GM12878 (cell line): ENCODE measurements at regions not wholly inside any gene's neighbourhood (a gene's known extent, or its start where the extent isn't known, plus 50 kb on each side); places are given as distances from the start of the nearest gene placed in this dataset.

Source experiments
- ATAC-seq: fragments of 200-7000 bp; cut with Tn5 transposase; 3 replicates; pipeline ENCODE4 v1.9.1; 2020; ENCODE audit warnings: mild to moderate bottlenecking, moderate library complexity
- BruUV-seq: library from RNA; stranded (reverse); fragments of 400-500 nt; replicated peaks from 2 replicates; lab custom pipeline; 2021; lab: Mats Ljungman, UMichigan
- CTCF ChIA-PET: fragments of 300-600 bp; sonication (Branson Sonifier 250); formaldehyde crosslinking; extraction: SDS; loops from one replicate; lab custom pipeline; 2021; ENCODE audit warnings: inconsistent platforms; lab: Yijun Ruan, JAX
- POLR2A ChIA-PET: fragments of 350-600 bp; formaldehyde crosslinking; extraction: SDS; loops from one replicate; lab custom pipeline; 2021; ENCODE audit warnings: inconsistent platforms; lab: Charles Lee
- RAD21 ChIA-PET: fragments of 300-600 bp; sonication (Branson Sonifier 250); formaldehyde crosslinking; loops from one replicate; lab custom pipeline; 2023; ENCODE audit warnings: antibody characterized with exemption; ENCODE audit not compliant: unreplicated experiment; lab: Charles Lee
- SMC1A ChIA-PET: fragments of 300-600 bp; sonication (Branson Sonifier 250); formaldehyde crosslinking; loops from one replicate; lab custom pipeline; 2023; ENCODE audit not compliant: unreplicated experiment, uncharacterized antibody; lab: Charles Lee
- DNase-seq: peaks from one replicate; pipeline ENCODE4 v3.0.0-alpha.2; 2011; ENCODE audit warnings: low read depth, low spot score
- FAIRE-seq: peaks from 3 replicates; lab custom pipeline; 2011; peaks lifted over from hg19 to GRCh38; lab: Jason Lieb, UNC
- H2AFZ ChIP-seq: 2 replicates; pipeline ENCODE4 v1.6.0; 2011; ENCODE audit warnings: low read depth, low read length, control low read depth; ENCODE audit not compliant: control insufficient read depth
- H3K27ac ChIP-seq: 2 replicates; pipeline ENCODE4 v1.5.1; 2011; ENCODE audit warnings: control low read depth; ENCODE audit not compliant: control insufficient read depth, insufficient read depth
- H3K27me3 ChIP-seq, 2 experiments: replicated peaks in 1 of 2; 2 replicates each; pipeline versions ENCODE4 v1.6.0 to v1.6.1; 2011; ENCODE audit warnings: low read length in 1 of 2; ENCODE audit not compliant: control insufficient read depth in 2 of 2, insufficient read depth in 2 of 2
- H3K36me3 ChIP-seq, 2 experiments: 2 replicates each; pipeline ENCODE4 v1.5.1; 2011; ENCODE audit warnings: low read length in 1 of 2; ENCODE audit not compliant: control insufficient read depth in 2 of 2, insufficient read depth in 2 of 2
- H3K4me1 ChIP-seq: 2 replicates; pipeline ENCODE4 v1.6.1; 2011; ENCODE audit warnings: mild to moderate bottlenecking, low read length, moderate library complexity, mixed read lengths; ENCODE audit not compliant: control insufficient read depth, insufficient read depth
- H3K4me2 ChIP-seq: 2 replicates; pipeline ENCODE4 v1.6.0; 2011; ENCODE audit warnings: control low read depth; ENCODE audit not compliant: control insufficient read depth, insufficient read depth
- H3K4me3 ChIP-seq: fragments of 200-600 bp; sonication (generic); 2 replicates; pipeline ENCODE4 v1.5.1; 2016
- H3K79me2 ChIP-seq: 2 replicates; pipeline ENCODE4 v1.6.0; 2011; ENCODE audit warnings: low read length; ENCODE audit not compliant: control insufficient read depth, insufficient read depth
- H3K9ac ChIP-seq: 2 replicates; pipeline ENCODE4 v1.8.0; 2011; ENCODE audit warnings: low read length, control low read depth, mixed read lengths; ENCODE audit not compliant: control insufficient read depth, insufficient read depth
- H3K9me3 ChIP-seq: replicated peaks from 3 replicates; pipeline ENCODE4 v1.5.1; 2011; ENCODE audit warnings: mild to moderate bottlenecking, low read length; ENCODE audit not compliant: control insufficient read depth, insufficient read depth
- H4K20me1 ChIP-seq: 2 replicates; pipeline ENCODE4 v1.6.0; 2011; ENCODE audit not compliant: control insufficient read depth, insufficient read depth
- ATF3 ChIP-seq: IDR thresholded peaks from 2 replicates; pipeline ENCODE4 v1.6.1; 2011; ENCODE audit warnings: low read depth, mild to moderate bottlenecking, low read length, moderate library complexity, borderline replicate concordance; ENCODE audit errors: extremely low read depth
- ELK1 ChIP-seq: IDR thresholded peaks from 2 replicates; pipeline ENCODE4 v1.6.1; 2012; ENCODE audit warnings: low read depth, low read length, improper control_type of control experiment
- MEF2B ChIP-seq: fragments of 450-650 bp; IDR thresholded peaks from 2 replicates; pipeline ENCODE4 v1.6.1; 2018; ENCODE audit warnings: mild to moderate bottlenecking, moderate library complexity; ENCODE audit not compliant: partially characterized antibody, poor library complexity, severe bottlenecking
- NR2C2 ChIP-seq: IDR thresholded peaks from 2 replicates; pipeline ENCODE4 v1.6.1; 2011; ENCODE audit warnings: borderline replicate concordance, low read depth; ENCODE audit not compliant: control insufficient read depth, insufficient read length
- SPI1 ChIP-seq: IDR thresholded peaks from 2 replicates; pipeline ENCODE4 v1.6.1; 2011; ENCODE audit warnings: low read depth, mild to moderate bottlenecking, low read length, moderate library complexity, borderline replicate concordance; ENCODE audit not compliant: insufficient read depth
- TARDBP ChIP-seq: IDR thresholded peaks from 2 replicates; pipeline ENCODE4 v1.6.1; 2016; ENCODE audit warnings: borderline replicate concordance
- WGBS: methylation state at CpG from one replicate; pipeline ENCODE4 v1.1.6; 2016; ENCODE audit warnings: low lambda C conversion rate; ENCODE audit not compliant: insufficient replicate concordance, insufficient coverage; ENCODE audit errors: missing lambda C conversion rate; 5-methylcytosine and 5-hydroxymethylcytosine counted together
- in situ Hi-C: fragments of 300-500 bp; cut with MboI; formaldehyde crosslinking; loops from 9 replicates; pipeline ENCODE4 v1.14.3; 2018; ENCODE audit warnings: mixed read lengths
- intact Hi-C: fragments of 100-400 bp; cut with micrococcal nuclease; formaldehyde crosslinking; loops from one replicate; pipeline ENCODE4 v1.14.2; 2022; ENCODE audit not compliant: unreplicated experiment

- no peaks in the 10 kb centered on the region for H3K79me2 ChIP-seq
- no peaks in the 10 kb centered on the region; the same call in 2 of the 3 replicates for H3K9me3 ChIP-seq
- H3K36me3 ChIP-seq = no peaks in the 10 kb centered on the region
- ATAC-seq (no peak), DNase-seq (no peak), FAIRE-seq (no peak)
- H3K27ac ChIP-seq = no peak overlapping the region
- no TSS peak for BruUV-seq
- H3K4me2 ChIP-seq = no peak overlapping the region
- intact Hi-C loops = no loop called here
- H2AFZ ChIP-seq = no peak overlapping the region
- ChIA-PET CTCF (no interaction called here), POLR2A (no interaction called here), SMC1A (no interaction called here), RAD21 (no interaction called here)
- H3K27me3 ChIP-seq = no peaks in the 10 kb centered on the region
- in situ Hi-C loops = no loop called here
- no peaks in the 10 kb centered on the region for H4K20me1 ChIP-seq
- no peak for TF ChIP-seq NR2C2
- H3K4me3 ChIP-seq = no peak overlapping the region
- no peak overlapping the region for H3K9ac ChIP-seq
- no peaks in the 10 kb centered on the region for H3K4me1 ChIP-seq
These were observed 313.9 kb downstream of the MID1IP1 start for GRCh38 chrX:39115166-39115565.

GRCh38 chrX:39117101-39117500 lies 315.8 kb downstream of the MID1IP1 start:
- ChIA-PET CTCF (interaction anchor here (0.6 kb wide), 1 partner anchor 17 kb away, joined by 3 read pairs; no protein-coding TSS in a partner anchor), SMC1A (no interaction called here), POLR2A (no interaction called here), RAD21 (no interaction called here)
- intact Hi-C loops = no loop called here
- no peak for FAIRE-seq
- no TSS peak for BruUV-seq
- Histone ChIP-seq H3K9me3 (no peaks in the 10 kb centered on the region; the same call in 2 of the 3 replicates), H3K4me3 (no peak overlapping the region), H3K4me1 (no peaks in the 10 kb centered on the region), H3K27me3 (no peaks in the 10 kb centered on the region), H3K4me2 (no peak overlapping the region), H3K27ac (no peak overlapping the region), H3K79me2 (no peaks in the 10 kb centered on the region), H4K20me1 (no peaks in the 10 kb centered on the region), H3K36me3 (no peaks in the 10 kb centered on the region), H3K9ac (no peak overlapping the region), H2AFZ (no peak overlapping the region)
- TF ChIP-seq ELK1 (no peak), MEF2B (no peak), ATF3 (no peak), SPI1 (no peak), TARDBP (no peak)
- in situ Hi-C loops = no loop called here
- WGBS = 0% methylated on average over 2 of the region's 2 CpGs
- no peak for DNase-seq
- no peak for ATAC-seq
